GM10266 (cell line): ENCODE measurements at regions not wholly inside any gene's neighbourhood (a gene's known extent, or its start where the extent isn't known, plus 50 kb on each side); places are given as distances from the start of the nearest gene placed in this dataset.

Source experiments
- DNase-seq: peaks from one replicate; pipeline ENCODE4 v3.0.0; 2012; ENCODE audit errors: extremely low spot score
- CTCF ChIP-seq: IDR thresholded peaks from 2 replicates; pipeline ENCODE4 v1.5.1; 2012; ENCODE audit warnings: mild to moderate bottlenecking, low read depth; ENCODE audit not compliant: control insufficient read depth, insufficient read depth; ENCODE audit errors: missing control alignments

DNA sequence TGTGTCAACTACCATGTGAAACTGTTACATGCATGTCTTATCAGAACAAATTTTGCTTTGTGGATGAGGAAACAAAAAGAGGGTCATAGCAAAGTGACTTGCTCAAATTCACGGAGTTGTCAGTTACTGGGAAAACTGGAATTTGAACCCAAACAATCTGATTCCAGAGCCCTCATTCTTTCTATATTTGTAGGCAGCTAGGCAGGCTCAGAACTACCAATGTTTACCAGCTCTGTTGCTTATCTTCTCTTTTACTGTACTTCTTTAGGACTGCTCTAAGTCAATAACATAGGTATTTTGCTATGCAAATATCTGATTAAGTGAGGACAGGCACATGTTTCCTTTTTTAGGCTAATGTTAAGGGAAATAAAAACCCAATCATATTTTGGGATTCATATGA, 450.5 kb downstream of the ZPLD1 start:
- TF ChIP-seq CTCF, result no peak
- no peak for DNase-seq

DNA sequence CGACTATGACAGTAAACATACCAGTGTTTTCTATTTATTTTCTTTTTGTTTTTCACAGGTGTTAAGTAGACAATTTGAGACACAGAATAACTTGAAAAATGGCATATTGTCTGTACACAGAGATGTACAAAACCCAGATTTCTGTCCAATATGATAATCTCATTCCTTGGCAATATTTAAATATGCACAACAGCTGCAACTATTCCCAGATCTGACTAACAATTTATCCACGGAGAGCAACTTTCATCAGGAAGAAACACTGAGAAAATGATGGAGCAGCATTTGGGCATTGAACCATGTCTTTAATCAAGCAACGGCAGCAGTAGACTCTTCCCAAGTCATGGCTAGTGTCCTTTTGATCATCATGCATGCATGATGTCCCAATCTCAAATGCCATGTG, 452.6 kb downstream of the ZPLD1 start:
- no peak for TF ChIP-seq CTCF
- DNase-seq, result no peak

DNA sequence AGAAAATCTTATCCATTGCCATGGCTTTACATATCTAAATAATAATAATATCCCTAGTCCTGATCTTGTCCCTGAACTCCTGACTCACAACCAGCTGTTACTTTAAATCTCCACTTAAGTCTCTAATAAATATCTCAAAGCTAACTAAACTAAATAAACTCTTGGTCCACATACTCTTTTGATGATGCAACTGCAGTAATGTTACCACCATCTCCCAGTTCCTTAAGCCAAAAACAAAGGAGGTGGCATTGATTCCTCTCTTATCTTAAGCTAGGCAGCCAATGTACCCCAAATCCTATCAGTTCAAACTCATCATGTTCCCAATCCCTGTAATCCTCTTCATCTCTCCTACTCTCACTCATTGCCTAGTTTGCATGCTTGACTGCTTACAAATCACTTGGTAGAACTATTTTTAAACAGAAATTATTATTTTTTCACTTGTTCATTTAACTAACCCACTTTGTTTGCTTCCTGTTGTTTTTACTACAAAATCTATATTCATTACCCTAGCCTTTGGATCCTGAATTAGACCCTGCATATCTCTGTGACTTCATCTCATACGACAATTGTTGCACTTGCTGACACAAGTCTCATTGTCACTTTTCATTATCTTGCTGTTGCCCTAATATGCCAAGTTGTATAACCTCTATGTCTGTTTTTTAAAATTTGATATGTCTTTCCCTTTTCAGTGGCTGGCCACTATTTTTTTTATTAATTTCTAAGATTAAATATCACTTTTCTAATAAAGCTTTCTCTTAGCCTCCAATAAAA, 462.2 kb downstream of the ZPLD1 start:
- no peak for TF ChIP-seq CTCF
- DNase-seq, result no peak

- no peak for TF ChIP-seq CTCF
- no peak for DNase-seq
Observed at GRCh38 chr3:102904629-102905028, 469.8 kb downstream of the ZPLD1 start.

DNA sequence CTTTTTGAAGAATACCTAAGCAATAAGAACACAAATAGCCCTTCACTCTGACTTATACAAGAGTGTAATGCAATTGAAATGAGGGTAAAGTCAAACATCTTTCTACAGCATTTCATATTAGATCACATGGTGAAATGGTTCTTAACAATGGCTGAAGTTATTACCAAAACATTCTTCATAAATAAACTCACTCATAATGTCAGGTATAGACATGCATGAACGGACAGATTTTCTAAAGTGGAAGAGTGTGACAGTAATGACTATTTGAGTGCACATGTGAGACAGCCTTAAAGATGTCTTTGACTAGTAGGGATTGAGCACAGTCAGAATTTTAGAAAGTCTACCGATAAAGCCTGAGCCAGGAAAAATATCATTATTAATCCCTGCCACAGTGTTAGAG, 471.0 kb downstream of the ZPLD1 start:
- TF ChIP-seq CTCF, result no peak
- DNase-seq, result no peak

- TF ChIP-seq CTCF, result no peak
- no peak for DNase-seq
Observed at GRCh38 chr3:102906818-102907217, 472.0 kb downstream of the ZPLD1 start.

- no peak for TF ChIP-seq CTCF
- DNase-seq, result no peak
Observed at GRCh38 chr3:102909904-102910303, 475.1 kb downstream of the ZPLD1 start.
